HEK293 (cell line): ENCODE measurements at regions not wholly inside any gene's neighbourhood (a gene's known extent, or its start where the extent isn't known, plus 50 kb on each side); places are given as distances from the start of the nearest gene placed in this dataset.

Source experiments
- CTCF ChIP-seq: fragments of 450-650 bp; formaldehyde crosslinking; IDR thresholded peaks from 2 replicates; pipeline ENCODE4 v1.5.1; 2016; ENCODE audit warnings: missing biosample characterization, missing genetic modification characterization
- ZNF629 ChIP-seq: fragments of 450-650 bp; formaldehyde crosslinking; IDR thresholded peaks from 2 replicates; pipeline ENCODE4 v1.5.1; 2017; ENCODE audit warnings: missing biosample characterization, missing genetic modification characterization
- ZNF704 ChIP-seq: fragments of 450-650 bp; formaldehyde crosslinking; IDR thresholded peaks from 2 replicates; pipeline ENCODE4 v1.5.1; 2016; ENCODE audit warnings: missing biosample characterization, missing genetic modification characterization

GRCh38 chr12:105998561-105998960 lies 140.2 kb downstream of the NUAK1 start:
- no peak for TF ChIP-seq ZNF629
- no peak for TF ChIP-seq CTCF (tag by site-specific recombination)
- no peak for TF ChIP-seq ZNF704 (tag by site-specific recombination)
